GM12878 (cell line): ENCODE measurements at regions not wholly inside any gene's neighbourhood (a gene's known extent, or its start where the extent isn't known, plus 50 kb on each side); places are given as distances from the start of the nearest gene placed in this dataset.

Source experiments
- ATAC-seq: fragments of 200-7000 bp; cut with Tn5 transposase; 3 replicates; pipeline ENCODE4 v1.9.1; 2020; ENCODE audit warnings: mild to moderate bottlenecking, moderate library complexity
- BruUV-seq: library from RNA; stranded (reverse); fragments of 400-500 nt; replicated peaks from 2 replicates; lab custom pipeline; 2021; lab: Mats Ljungman, UMichigan
- CTCF ChIA-PET: fragments of 300-600 bp; sonication (Branson Sonifier 250); formaldehyde crosslinking; extraction: SDS; loops from one replicate; lab custom pipeline; 2021; ENCODE audit warnings: inconsistent platforms; lab: Yijun Ruan, JAX
- POLR2A ChIA-PET: fragments of 350-600 bp; formaldehyde crosslinking; extraction: SDS; loops from one replicate; lab custom pipeline; 2021; ENCODE audit warnings: inconsistent platforms; lab: Charles Lee
- RAD21 ChIA-PET: fragments of 300-600 bp; sonication (Branson Sonifier 250); formaldehyde crosslinking; loops from one replicate; lab custom pipeline; 2023; ENCODE audit warnings: antibody characterized with exemption; ENCODE audit not compliant: unreplicated experiment; lab: Charles Lee
- SMC1A ChIA-PET: fragments of 300-600 bp; sonication (Branson Sonifier 250); formaldehyde crosslinking; loops from one replicate; lab custom pipeline; 2023; ENCODE audit not compliant: unreplicated experiment, uncharacterized antibody; lab: Charles Lee
- DNase-seq: peaks from one replicate; pipeline ENCODE4 v3.0.0-alpha.2; 2011; ENCODE audit warnings: low read depth, low spot score
- FAIRE-seq: peaks from 3 replicates; lab custom pipeline; 2011; peaks lifted over from hg19 to GRCh38; lab: Jason Lieb, UNC
- H2AFZ ChIP-seq: 2 replicates; pipeline ENCODE4 v1.6.0; 2011; ENCODE audit warnings: low read depth, low read length, control low read depth; ENCODE audit not compliant: control insufficient read depth
- H3K27ac ChIP-seq: 2 replicates; pipeline ENCODE4 v1.5.1; 2011; ENCODE audit warnings: control low read depth; ENCODE audit not compliant: control insufficient read depth, insufficient read depth
- H3K27me3 ChIP-seq, 2 experiments: replicated peaks in 1 of 2; 2 replicates each; pipeline versions ENCODE4 v1.6.0 to v1.6.1; 2011; ENCODE audit warnings: low read length in 1 of 2; ENCODE audit not compliant: control insufficient read depth in 2 of 2, insufficient read depth in 2 of 2
- H3K36me3 ChIP-seq, 2 experiments: 2 replicates each; pipeline ENCODE4 v1.5.1; 2011; ENCODE audit warnings: low read length in 1 of 2; ENCODE audit not compliant: control insufficient read depth in 2 of 2, insufficient read depth in 2 of 2
- H3K4me1 ChIP-seq: 2 replicates; pipeline ENCODE4 v1.6.1; 2011; ENCODE audit warnings: mild to moderate bottlenecking, low read length, moderate library complexity, mixed read lengths; ENCODE audit not compliant: control insufficient read depth, insufficient read depth
- H3K4me2 ChIP-seq: 2 replicates; pipeline ENCODE4 v1.6.0; 2011; ENCODE audit warnings: control low read depth; ENCODE audit not compliant: control insufficient read depth, insufficient read depth
- H3K4me3 ChIP-seq: fragments of 200-600 bp; sonication (generic); 2 replicates; pipeline ENCODE4 v1.5.1; 2016
- H3K79me2 ChIP-seq: 2 replicates; pipeline ENCODE4 v1.6.0; 2011; ENCODE audit warnings: low read length; ENCODE audit not compliant: control insufficient read depth, insufficient read depth
- H3K9ac ChIP-seq: 2 replicates; pipeline ENCODE4 v1.8.0; 2011; ENCODE audit warnings: low read length, control low read depth, mixed read lengths; ENCODE audit not compliant: control insufficient read depth, insufficient read depth
- H3K9me3 ChIP-seq: replicated peaks from 3 replicates; pipeline ENCODE4 v1.5.1; 2011; ENCODE audit warnings: mild to moderate bottlenecking, low read length; ENCODE audit not compliant: control insufficient read depth, insufficient read depth
- H4K20me1 ChIP-seq: 2 replicates; pipeline ENCODE4 v1.6.0; 2011; ENCODE audit not compliant: control insufficient read depth, insufficient read depth
- CREB1 ChIP-seq: IDR thresholded peaks from 2 replicates; pipeline ENCODE4 v1.6.1; 2012; ENCODE audit warnings: low read depth, mild to moderate bottlenecking, inconsistent platforms
- FOXK2 ChIP-seq: fragments of 450-650 bp; IDR thresholded peaks from 2 replicates; pipeline ENCODE4 v1.6.1; 2017; ENCODE audit warnings: mild to moderate bottlenecking, moderate library complexity
- GATAD2B ChIP-seq: fragments of 450-650 bp; conservative IDR thresholded peaks from 2 replicates; pipeline ENCODE4 v1.6.1; 2017; ENCODE audit warnings: low read depth, mild to moderate bottlenecking, moderate library complexity
- JUNB ChIP-seq: IDR thresholded peaks from 2 replicates; pipeline ENCODE4 v1.6.1; 2016; ENCODE audit warnings: antibody characterized with exemption, mild to moderate bottlenecking
- MTA3 ChIP-seq: IDR thresholded peaks from 2 replicates; pipeline ENCODE4 v1.6.1; 2012; ENCODE audit warnings: low read length, inconsistent platforms, borderline replicate concordance
- NR2F1 ChIP-seq: fragments of 450-650 bp; conservative IDR thresholded peaks from 2 replicates; pipeline ENCODE4 v1.6.1; 2017; ENCODE audit warnings: mild to moderate bottlenecking
- NRF1 ChIP-seq: conservative IDR thresholded peaks from 2 replicates; pipeline ENCODE4 v1.6.1; 2011; ENCODE audit warnings: mild to moderate bottlenecking, low read depth, low read length, improper control_type of control experiment
- POU2F2 ChIP-seq: IDR thresholded peaks from 3 replicates; pipeline ENCODE4 v1.6.1; 2011; ENCODE audit warnings: low read depth, mild to moderate bottlenecking, low read length, borderline replicate concordance
- PRDM15 ChIP-seq: fragments of 450-650 bp; formaldehyde crosslinking; IDR thresholded peaks from 2 replicates; pipeline ENCODE4 v1.4.0; 2020; ENCODE audit warnings: mild to moderate bottlenecking, moderate library complexity
- RAD51 ChIP-seq: fragments of 450-650 bp; IDR thresholded peaks from 2 replicates; pipeline ENCODE4 v1.6.1; 2016; ENCODE audit warnings: moderate library complexity, mild to moderate bottlenecking, inconsistent platforms
- RFX5 ChIP-seq: IDR thresholded peaks from 2 replicates; pipeline ENCODE4 v1.6.1; 2011; ENCODE audit warnings: low read depth, low read length, improper control_type of control experiment
- SUZ12 ChIP-seq: fragments of 200-600 bp; sonication (generic); IDR thresholded peaks from one replicate; pipeline ENCODE4 v1.6.1; 2018; ENCODE audit warnings: antibody characterized with exemption, mild to moderate bottlenecking; ENCODE audit not compliant: unreplicated experiment
- TBL1XR1 ChIP-seq: IDR thresholded peaks from 2 replicates; pipeline ENCODE4 v1.6.1; 2012; ENCODE audit warnings: low read depth, low read length, improper control_type of control experiment
- WGBS: methylation state at CpG from one replicate; pipeline ENCODE4 v1.1.6; 2016; ENCODE audit warnings: low lambda C conversion rate; ENCODE audit not compliant: insufficient replicate concordance, insufficient coverage; ENCODE audit errors: missing lambda C conversion rate; 5-methylcytosine and 5-hydroxymethylcytosine counted together
- in situ Hi-C: fragments of 300-500 bp; cut with MboI; formaldehyde crosslinking; loops from 9 replicates; pipeline ENCODE4 v1.14.3; 2018; ENCODE audit warnings: mixed read lengths
- intact Hi-C: fragments of 100-400 bp; cut with micrococcal nuclease; formaldehyde crosslinking; loops from one replicate; pipeline ENCODE4 v1.14.2; 2022; ENCODE audit not compliant: unreplicated experiment
- TF ChIP-seq, protein P1 (sequence below): fragments of 450-650 bp; conservative IDR thresholded peaks from 2 replicates; pipeline ENCODE4 v1.6.1; 2017; ENCODE audit warnings: mild to moderate bottlenecking, moderate library complexity
- TF ChIP-seq, protein P2 (sequence below): fragments of 450-650 bp; IDR thresholded peaks from 2 replicates; pipeline ENCODE4 v1.6.1; 2016; ENCODE audit warnings: mild to moderate bottlenecking, moderate library complexity, borderline replicate concordance

- DNase-seq, result no peak
- H3K4me2 ChIP-seq, result no peak overlapping the region
Observed at GRCh38 chr5:45772402-45772801, 76.2 kb upstream of the HCN1 start.

More at GRCh38 chr5:45772402-45772801, 76.2 kb upstream of the HCN1 start:
- Histone ChIP-seq H3K27ac (no peak overlapping the region), H3K27me3 (no peaks in the 10 kb centered on the region), H3K9me3 (no peaks in the 10 kb centered on the region), H4K20me1 (no peaks in the 10 kb centered on the region), H3K36me3 (no peaks in the 10 kb centered on the region), H3K4me3 (no peak overlapping the region), H3K79me2 (no peaks in the 10 kb centered on the region), H2AFZ (no peak overlapping the region), H3K4me1 (no peaks in the 10 kb centered on the region), H3K9ac (no peak overlapping the region)
- TF ChIP-seq JUNB (no peak), GATAD2B (no peak), MTA3 (no peak), POU2F2 (no peak), CREB1 (no peak), RFX5 (no peak), TBL1XR1 (no peak), FOXK2 (no peak), NR2F1 (no peak), RAD51 (no peak), SUZ12 (no peak), PRDM15 (no peak), NRF1 (no peak)
- TF ChIP-seq, protein P1, sequence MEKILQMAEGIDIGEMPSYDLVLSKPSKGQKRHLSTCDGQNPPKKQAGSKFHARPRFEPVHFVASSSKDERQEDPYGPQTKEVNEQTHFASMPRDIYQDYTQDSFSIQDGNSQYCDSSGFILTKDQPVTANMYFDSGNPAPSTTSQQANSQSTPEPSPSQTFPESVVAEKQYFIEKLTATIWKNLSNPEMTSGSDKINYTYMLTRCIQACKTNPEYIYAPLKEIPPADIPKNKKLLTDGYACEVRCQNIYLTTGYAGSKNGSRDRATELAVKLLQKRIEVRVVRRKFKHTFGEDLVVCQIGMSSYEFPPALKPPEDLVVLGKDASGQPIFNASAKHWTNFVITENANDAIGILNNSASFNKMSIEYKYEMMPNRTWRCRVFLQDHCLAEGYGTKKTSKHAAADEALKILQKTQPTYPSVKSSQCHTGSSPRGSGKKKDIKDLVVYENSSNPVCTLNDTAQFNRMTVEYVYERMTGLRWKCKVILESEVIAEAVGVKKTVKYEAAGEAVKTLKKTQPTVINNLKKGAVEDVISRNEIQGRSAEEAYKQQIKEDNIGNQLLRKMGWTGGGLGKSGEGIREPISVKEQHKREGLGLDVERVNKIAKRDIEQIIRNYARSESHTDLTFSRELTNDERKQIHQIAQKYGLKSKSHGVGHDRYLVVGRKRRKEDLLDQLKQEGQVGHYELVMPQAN, result no peak
- TF ChIP-seq, protein P2, sequence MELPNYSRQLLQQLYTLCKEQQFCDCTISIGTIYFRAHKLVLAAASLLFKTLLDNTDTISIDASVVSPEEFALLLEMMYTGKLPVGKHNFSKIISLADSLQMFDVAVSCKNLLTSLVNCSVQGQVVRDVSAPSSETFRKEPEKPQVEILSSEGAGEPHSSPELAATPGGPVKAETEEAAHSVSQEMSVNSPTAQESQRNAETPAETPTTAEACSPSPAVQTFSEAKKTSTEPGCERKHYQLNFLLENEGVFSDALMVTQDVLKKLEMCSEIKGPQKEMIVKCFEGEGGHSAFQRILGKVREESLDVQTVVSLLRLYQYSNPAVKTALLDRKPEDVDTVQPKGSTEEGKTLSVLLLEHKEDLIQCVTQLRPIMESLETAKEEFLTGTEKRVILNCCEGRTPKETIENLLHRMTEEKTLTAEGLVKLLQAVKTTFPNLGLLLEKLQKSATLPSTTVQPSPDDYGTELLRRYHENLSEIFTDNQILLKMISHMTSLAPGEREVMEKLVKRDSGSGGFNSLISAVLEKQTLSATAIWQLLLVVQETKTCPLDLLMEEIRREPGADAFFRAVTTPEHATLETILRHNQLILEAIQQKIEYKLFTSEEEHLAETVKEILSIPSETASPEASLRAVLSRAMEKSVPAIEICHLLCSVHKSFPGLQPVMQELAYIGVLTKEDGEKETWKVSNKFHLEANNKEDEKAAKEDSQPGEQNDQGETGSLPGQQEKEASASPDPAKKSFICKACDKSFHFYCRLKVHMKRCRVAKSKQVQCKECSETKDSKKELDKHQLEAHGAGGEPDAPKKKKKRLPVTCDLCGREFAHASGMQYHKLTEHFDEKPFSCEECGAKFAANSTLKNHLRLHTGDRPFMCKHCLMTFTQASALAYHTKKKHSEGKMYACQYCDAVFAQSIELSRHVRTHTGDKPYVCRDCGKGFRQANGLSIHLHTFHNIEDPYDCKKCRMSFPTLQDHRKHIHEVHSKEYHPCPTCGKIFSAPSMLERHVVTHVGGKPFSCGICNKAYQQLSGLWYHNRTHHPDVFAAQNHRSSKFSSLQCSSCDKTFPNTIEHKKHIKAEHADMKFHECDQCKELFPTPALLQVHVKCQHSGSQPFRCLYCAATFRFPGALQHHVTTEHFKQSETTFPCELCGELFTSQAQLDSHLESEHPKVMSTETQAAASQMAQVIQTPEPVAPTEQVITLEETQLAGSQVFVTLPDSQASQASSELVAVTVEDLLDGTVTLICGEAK, result no peak
- intact Hi-C loops (loop anchor here (5.0 to 10.0 kb wide), 2 partner anchors 735 to 818 kb away; no protein-coding TSS in a partner anchor), in situ Hi-C loops (no loop called here)
- 81% methylated on average over 3 of the region's 3 CpGs for WGBS
- RAD21 ChIA-PET, result interaction anchor here (1.1 to 1.7 kb wide), 3 partner anchors 15 to 734 kb away, joined by 3 to 5 read pairs (median 5); no protein-coding TSS in a partner anchor
- CTCF ChIA-PET, result interaction anchor here (1.2 to 3.2 kb wide), 3 partner anchors 733 to 910 kb away, joined by 3 to 11 read pairs (median 3); no protein-coding TSS in a partner anchor
- BruUV-seq, result no TSS peak
- no peak for FAIRE-seq
- POLR2A ChIA-PET, result no interaction called here
- SMC1A ChIA-PET, result interaction anchor here (1.4 to 5.2 kb wide), 3 partner anchors 11 to 910 kb away, joined by 3 to 24 read pairs (median 9); no protein-coding TSS in a partner anchor
- peak; percentile 73 for ATAC-seq
